Ascending aorta (tissue), 2 donors: ENCODE measurements at regions not wholly inside any gene's neighbourhood (a gene's known extent, or its start where the extent isn't known, plus 50 kb on each side); places are given as distances from the start of the nearest gene placed in this dataset.
"Not testable (repeated sequence)": the region's sequence is repeated elsewhere in the genome, so short reads cannot be mapped to it uniquely, and the experiment has no call there.

Experiments
- DNase-seq, 2 donors: peaks; one replicate each; pipeline ENCODE4 v3.0.0-alpha.2; 2019; ENCODE audit warnings: low spot score in 2 of 2
- H3K27ac ChIP-seq, 2 donors: fragments of 200-600 bp; sonication (generic); one replicate each; pipeline ENCODE4 v1.5.1; 2016 to 2017; ENCODE audit warnings: mild to moderate bottlenecking in 1 of 2
- H3K27me3 ChIP-seq: fragments of 200-600 bp; sonication (generic); one replicate; pipeline ENCODE4 v1.5.1; 2017
- H3K36me3 ChIP-seq, 2 donors: fragments of 200-600 bp; sonication (generic); one replicate each; pipeline ENCODE4 v1.5.1; 2016
- H3K4me1 ChIP-seq, 2 donors: fragments of 200-600 bp; sonication (generic); one replicate each; pipeline ENCODE4 v1.5.1; 2016 to 2017; ENCODE audit warnings: mild to moderate bottlenecking in 1 of 2
- H3K4me3 ChIP-seq, 2 donors: fragments of 200-600 bp; sonication (generic); one replicate each; pipeline ENCODE4 v1.5.1; 2016 to 2017; ENCODE audit warnings: mild to moderate bottlenecking in 1 of 2
- H3K9me3 ChIP-seq, 2 donors: fragments of 200-600 bp; sonication (generic); one replicate each; pipeline ENCODE4 v1.5.1; 2016
- CTCF ChIP-seq, 3 experiments: fragments of 200-600 bp in 2 of 3; fragments of 450-650 bp in 1 of 3; sonication (generic) in 2 of 3; IDR thresholded peaks; one replicate each; pipeline ENCODE4 v1.5.1; 2016 to 2019; ENCODE audit warnings: antibody characterized with exemption in 3 of 3, mild to moderate bottlenecking in 1 of 3, moderate library complexity in 1 of 3
- intact Hi-C: fragments of 100-400 bp; cut with DNase I; formaldehyde crosslinking; loops from one replicate; pipeline ENCODE4 v1.15.1; 2023

GRCh38 chr13:65111223-65111622, 2118.9 kb downstream of the PCDH9 start:
- H3K27ac ChIP-seq: no peak overlapping the region
- intact Hi-C loops: no loop called here
- H3K9me3 ChIP-seq: no peaks in the 10 kb centered on the region
- DNase-seq: no peak
- H3K4me3 ChIP-seq: no peak overlapping the region
- no peaks in the 10 kb centered on the region for H3K27me3 ChIP-seq
- no peak for TF ChIP-seq CTCF (IDR thresholded peaks at IDR 0.05)
- no peaks in the 10 kb centered on the region for H3K36me3 ChIP-seq
- no peaks in the 10 kb centered on the region for H3K4me1 ChIP-seq

GRCh38 chr13:65104436-65104835, 2125.7 kb downstream of the PCDH9 start:
- intact Hi-C loops, DNase-seq, H3K36me3 ChIP-seq, H3K4me1 ChIP-seq, H3K9me3 ChIP-seq, H3K27me3 ChIP-seq, H3K4me3 ChIP-seq, H3K27ac ChIP-seq: not testable (repeated sequence)

GRCh38 chr13:65103351-65103750, 2126.8 kb downstream of the PCDH9 start:
- Histone ChIP-seq H3K9me3 (no peaks in the 10 kb centered on the region), H3K4me1 (no peaks in the 10 kb centered on the region), H3K27me3 (no peaks in the 10 kb centered on the region), H3K27ac (no peak overlapping the region), H3K36me3 (no peaks in the 10 kb centered on the region), H3K4me3 (no peak overlapping the region)
- no peak for DNase-seq
- TF ChIP-seq CTCF (IDR thresholded peaks at IDR 0.05): no peak
- intact Hi-C loops: no loop called here

- intact Hi-C loops: no loop called here
- Histone ChIP-seq H3K27ac (no peak overlapping the region), H3K9me3 (no peaks in the 10 kb centered on the region), H3K27me3 (no peaks in the 10 kb centered on the region), H3K4me1 (no peaks in the 10 kb centered on the region), H3K4me3 (no peak overlapping the region), H3K36me3 (no peaks in the 10 kb centered on the region)
- no peak for DNase-seq
- no peak for TF ChIP-seq CTCF (IDR thresholded peaks at IDR 0.05)
Measured at GRCh38 chr13:65095161-65096082, 2134.7 kb downstream of the PCDH9 start.

- no peak for TF ChIP-seq CTCF (IDR thresholded peaks at IDR 0.05)
- intact Hi-C loops: no loop called here
- Histone ChIP-seq H3K27ac (no peak overlapping the region), H3K36me3 (no peaks in the 10 kb centered on the region), H3K27me3 (no peaks in the 10 kb centered on the region), H3K4me3 (no peak overlapping the region), H3K4me1 (no peaks in the 10 kb centered on the region), H3K9me3 (no peaks in the 10 kb centered on the region)
- no peak for DNase-seq
Measured at GRCh38 chr13:65093357-65093756, 2136.8 kb downstream of the PCDH9 start.

GRCh38 chr13:65091031-65091430, 2139.1 kb downstream of the PCDH9 start:
- DNase-seq: no peak
- Histone ChIP-seq H3K27me3 (no peaks in the 10 kb centered on the region), H3K4me1 (no peaks in the 10 kb centered on the region), H3K9me3 (no peaks in the 10 kb centered on the region), H3K4me3 (no peak overlapping the region), H3K27ac (no peak overlapping the region), H3K36me3 (no peaks in the 10 kb centered on the region)
- TF ChIP-seq CTCF (IDR thresholded peaks at IDR 0.05): no peak
- intact Hi-C loops: no loop called here
